SK-N-SH (cell line): ENCODE measurements at regions not wholly inside any gene's neighbourhood (a gene's known extent, or its start where the extent isn't known, plus 50 kb on each side); places are given as distances from the start of the nearest gene placed in this dataset.

Experiments used
- CTCF ChIA-PET: fragments of 300-600, 350-600 bp; formaldehyde crosslinking; extraction: SDS; loops from one replicate; lab custom pipeline; 2021; lab: Yijun Ruan, JAX
- POLR2A ChIA-PET: fragments of 350-600 bp; sonication (Branson Sonifier 250); formaldehyde crosslinking; extraction: SDS; loops from one replicate; lab custom pipeline; 2020; ENCODE audit warnings: antibody characterized with exemption, inconsistent platforms; lab: Yijun Ruan, JAX
- DNase-seq: peaks from one replicate; pipeline ENCODE4 v3.0.0; 2012
- H2AFZ ChIP-seq: fragments of 200-600 bp; sonication (generic); 2 replicates; pipeline ENCODE4 v1.8.1; 2016; ENCODE audit warnings: antibody characterized with exemption, mild to moderate bottlenecking, low read depth
- H3F3A ChIP-seq: fragments of 200-600 bp; sonication (generic); replicated peaks from 2 replicates; pipeline ENCODE3; 2016; ENCODE audit warnings: antibody characterized with exemption, mild to moderate bottlenecking; ENCODE audit not compliant: insufficient read depth
- H3K27ac ChIP-seq, 2 experiments: fragments of 200-500 bp in 1 of 2; fragments of 200-600 bp in 1 of 2; sonication (Bioruptor generic) in 1 of 2; sonication (generic), shearing (Covaris generic) in 1 of 2; 2 replicates each; pipeline versions ENCODE4 v1.5.1 to v1.6.1; 2014 to 2016; ENCODE audit warnings: low read depth in 2 of 2, inconsistent platforms in 1 of 2, low read length in 1 of 2, mild to moderate bottlenecking in 1 of 2, mixed read lengths in 1 of 2
- H3K27me3 ChIP-seq: fragments of 200-600 bp; sonication (generic), shearing (Covaris generic); 2 replicates; pipeline ENCODE4 v1.6.1; 2016; ENCODE audit warnings: mixed run types; ENCODE audit not compliant: insufficient read depth
- H3K36me3 ChIP-seq, 2 experiments: fragments of 200-500 bp in 1 of 2; fragments of 200-600 bp in 1 of 2; sonication (Bioruptor generic) in 1 of 2; sonication (generic) in 1 of 2; replicated peaks in 1 of 2; 2 replicates each; pipeline versions ENCODE3 to v1.5.1; 2014 to 2016; ENCODE audit warnings: low read length in 1 of 2, mild to moderate bottlenecking in 1 of 2; ENCODE audit not compliant: insufficient read depth in 2 of 2, control insufficient read depth in 1 of 2
- H3K4me1 ChIP-seq, 2 experiments: fragments of 200-500 bp in 1 of 2; fragments of 200-600 bp in 1 of 2; sonication (Bioruptor generic) in 1 of 2; sonication (generic), shearing (Covaris generic) in 1 of 2; 2 replicates each; pipeline versions ENCODE4 v1.5.1 to v1.6.1; 2014 to 2016; ENCODE audit warnings: low read depth in 1 of 2, low read length in 1 of 2, mixed run types in 1 of 2; ENCODE audit not compliant: insufficient read depth in 2 of 2, control insufficient read depth in 1 of 2
- H3K4me2 ChIP-seq: fragments of 200-600 bp; sonication (generic), shearing (Covaris generic); 2 replicates; pipeline ENCODE4 v1.6.1; 2017; ENCODE audit warnings: mixed run types
- H3K4me3 ChIP-seq, 2 experiments: fragments of 200-500 bp in 1 of 2; fragments of 200-600 bp in 1 of 2; sonication (Bioruptor generic) in 1 of 2; sonication (generic), shearing (Covaris generic) in 1 of 2; 2 replicates each; pipeline versions ENCODE4 v1.5.1 to v1.8.1; 2014 to 2016; ENCODE audit warnings: low read depth in 2 of 2, inconsistent platforms in 1 of 2, low read length in 1 of 2, mild to moderate bottlenecking in 1 of 2, mixed read lengths in 1 of 2, moderate library complexity in 1 of 2
- H3K79me2 ChIP-seq: fragments of 200-600 bp; sonication (generic); 2 replicates; pipeline ENCODE4 v1.8.1; 2017; ENCODE audit warnings: mild to moderate bottlenecking; ENCODE audit not compliant: insufficient read depth
- H3K9ac ChIP-seq: fragments of 200-600 bp; sonication (generic); 2 replicates; pipeline ENCODE4 v1.6.1; 2017; ENCODE audit warnings: mixed run types
- H3K9me2 ChIP-seq: fragments of 200-600 bp; sonication (generic); 2 replicates; pipeline ENCODE4 v1.6.1; 2017; ENCODE audit warnings: mixed run types
- H3K9me3 ChIP-seq: fragments of 200-600 bp; sonication (generic); 2 replicates; pipeline ENCODE4 v1.6.1; 2017; ENCODE audit warnings: mixed run types, mild to moderate bottlenecking, moderate library complexity
- H4K20me1 ChIP-seq: fragments of 200-600 bp; sonication (generic); 2 replicates; pipeline ENCODE4 v1.6.1; 2017; ENCODE audit warnings: mild to moderate bottlenecking, mixed run types; ENCODE audit not compliant: insufficient read depth
- CHD2 ChIP-seq: fragments of 150-350 bp; IDR thresholded peaks from 2 replicates; pipeline ENCODE4 v1.6.1; 2018; ENCODE audit warnings: low read length; ENCODE audit not compliant: partially characterized antibody
- CTCF ChIP-seq: fragments of 200-600 bp; sonication (generic); IDR thresholded peaks from 2 replicates; pipeline ENCODE4 v1.6.1; 2017; ENCODE audit warnings: antibody characterized with exemption, mild to moderate bottlenecking, moderate library complexity
- EP300 ChIP-seq, 2 experiments: IDR thresholded peaks; 2 replicates each; pipeline versions ENCODE4 v1.4.0 to v1.6.1; 2012; ENCODE audit warnings: borderline replicate concordance in 1 of 2, low read depth in 1 of 2, low read length in 1 of 2
- EZH2phosphoT487 ChIP-seq: fragments of 200-600 bp; sonication (generic); IDR thresholded peaks from 2 replicates; pipeline ENCODE4 v1.6.1; 2017; ENCODE audit warnings: low read depth, mixed run types, mild to moderate bottlenecking, antibody characterized with exemption, moderate library complexity, borderline replicate concordance
- FOSL2 ChIP-seq: IDR thresholded peaks from 2 replicates; pipeline ENCODE4 v1.4.0; 2012; ENCODE audit warnings: low read depth, mild to moderate bottlenecking, moderate library complexity, borderline replicate concordance
- FOXM1 ChIP-seq: IDR thresholded peaks from 2 replicates; pipeline ENCODE4 v1.4.0; 2012; ENCODE audit warnings: low read depth, mild to moderate bottlenecking
- GABPA ChIP-seq: IDR thresholded peaks from 2 replicates; pipeline ENCODE4 v1.4.0; 2012; ENCODE audit warnings: low read depth, mild to moderate bottlenecking
- MAX ChIP-seq: IDR thresholded peaks from 2 replicates; pipeline ENCODE4 v1.4.0; 2012; ENCODE audit warnings: low read depth
- MXI1 ChIP-seq: IDR thresholded peaks from 2 replicates; pipeline ENCODE4 v1.6.1; 2012; ENCODE audit warnings: mild to moderate bottlenecking, low read depth, low read length, improper control_type of control experiment
- NFIC ChIP-seq: IDR thresholded peaks from 2 replicates; pipeline ENCODE4 v1.4.0; 2012; ENCODE audit warnings: borderline replicate concordance
- RAD21 ChIP-seq: IDR thresholded peaks from 2 replicates; pipeline ENCODE4 v1.6.1; 2012; ENCODE audit warnings: mild to moderate bottlenecking, low read length
- REST ChIP-seq: IDR thresholded peaks from 2 replicates; pipeline ENCODE4 v1.6.1; 2012; ENCODE audit warnings: mild to moderate bottlenecking, low read depth, low read length, moderate library complexity
- RFX5 ChIP-seq: IDR thresholded peaks from 2 replicates; pipeline ENCODE4 v1.6.1; 2012; ENCODE audit warnings: mild to moderate bottlenecking, improper control_type of control experiment, low read length
- TAF1 ChIP-seq: IDR thresholded peaks from 2 replicates; pipeline ENCODE4 v1.6.1; 2012; ENCODE audit warnings: low read depth, mild to moderate bottlenecking, low read length, moderate library complexity, borderline replicate concordance
- TCF12 ChIP-seq: IDR thresholded peaks from 2 replicates; pipeline ENCODE4 v1.4.0; 2012
- TEAD4 ChIP-seq: IDR thresholded peaks from 2 replicates; pipeline ENCODE4 v1.4.0; 2012; ENCODE audit warnings: mild to moderate bottlenecking, borderline replicate concordance; ENCODE audit not compliant: insufficient read depth
- USF1 ChIP-seq: IDR thresholded peaks from 2 replicates; pipeline ENCODE4 v1.4.0; 2012; ENCODE audit warnings: low read depth, borderline replicate concordance
- USF2 ChIP-seq: fragments of 150-350 bp; IDR thresholded peaks from 2 replicates; pipeline ENCODE4 v1.6.1; 2017; ENCODE audit warnings: antibody characterized with exemption, low read length, low read depth, borderline replicate concordance
- YY1 ChIP-seq: IDR thresholded peaks from 2 replicates; pipeline ENCODE4 v1.4.0; 2012; ENCODE audit warnings: low read depth, mild to moderate bottlenecking
- ZBTB33 ChIP-seq: IDR thresholded peaks from 2 replicates; pipeline ENCODE4 v1.4.0; 2012; ENCODE audit warnings: low read depth, borderline replicate concordance
- whole genome bisulfite sequencing: methylation state at CpG from one replicate; pipeline ENCODE4 v1.1.6; 2017; ENCODE audit warnings: low lambda C conversion rate; 5-methylcytosine and 5-hydroxymethylcytosine counted together

GRCh38 chr6:76326871-76327270 is 254.4 kb upstream of the IMPG1 start:
- under 1% methylated on average over 5 of the region's 5 CpGs for WGBS
- Histone ChIP-seq H4K20me1 (no peaks in the 10 kb centered on the region), H3K9me2 (no peaks in the 10 kb centered on the region), H3F3A (no peaks in the 10 kb centered on the region), H3K9ac (no peak overlapping the region), H3K27ac (no peak overlapping the region), H3K27me3 (no peaks in the 10 kb centered on the region), H3K4me3 (no peak overlapping the region), H3K9me3 (no peaks in the 10 kb centered on the region; the same call in 1 of the 2 replicates), H2AFZ (no peak overlapping the region), H3K4me2 (no peak overlapping the region), H3K79me2 (no peaks in the 10 kb centered on the region), H3K4me1 (no peaks in the 10 kb centered on the region)
- POLR2A ChIA-PET: no interaction called here
- no peak for TF ChIP-seq EP300 (IDR thresholded peaks at IDR 0.05; ENCODE audit: borderline replicate concordance in 1 of 2, low read depth in 1 of 2, low read length in 1 of 2)
- TF ChIP-seq RFX5: no peak
- TF ChIP-seq MXI1: no peak
- TF ChIP-seq GABPA: no peak
- no peak for TF ChIP-seq ZBTB33
- TF ChIP-seq MAX: no peak
- no peak for TF ChIP-seq CHD2
- no peak for TF ChIP-seq FOSL2
- TF ChIP-seq TEAD4: no peak
- no peak for TF ChIP-seq TAF1
- TF ChIP-seq EZH2phosphoT487: no peak
- no peak for TF ChIP-seq FOXM1
- no peak for TF ChIP-seq CTCF
- TF ChIP-seq YY1: no peak
- no peak for TF ChIP-seq USF1
- no peak for TF ChIP-seq REST
- TF ChIP-seq USF2: no peak
- no peak for TF ChIP-seq RAD21
- TF ChIP-seq NFIC: no peak
- no peak for TF ChIP-seq TCF12
- TF ChIP-seq, all 33 proteins: peak for 0
- no peaks in the 10 kb centered on the region for H3K36me3 ChIP-seq
- no peak for DNase-seq
- CTCF ChIA-PET: no interaction called here
